Osteocyte (in vitro differentiated cells): ENCODE measurements at regions not wholly inside any gene's neighbourhood (a gene's known extent, or its start where the extent isn't known, plus 50 kb on each side); places are given as distances from the start of the nearest gene placed in this dataset.
"Not testable (repeated sequence)": the region's sequence is repeated elsewhere in the genome, so short reads cannot be mapped to it uniquely, and the experiment has no call there.

ENCODE experiments used
- DNase-seq: peaks from one replicate; pipeline ENCODE4 v3.0.0; 2021; ENCODE audit warnings: mixed read lengths; ENCODE audit not compliant: unreplicated experiment; ENCODE audit errors: extremely low spot score
- H3K27ac Mint-ChIP-seq: one replicate; pipeline ENCODE4 v1.8.0; 2021; ENCODE audit warnings: mild to moderate bottlenecking, mixed read lengths; ENCODE audit not compliant: unreplicated experiment
- H3K27me3 Mint-ChIP-seq: one replicate; pipeline ENCODE4 v1.8.0; 2021; ENCODE audit warnings: mixed read lengths; ENCODE audit not compliant: unreplicated experiment
- H3K36me3 Mint-ChIP-seq: one replicate; pipeline ENCODE4 v1.8.0; 2021; ENCODE audit warnings: mixed read lengths; ENCODE audit not compliant: unreplicated experiment
- H3K4me1 Mint-ChIP-seq: one replicate; pipeline ENCODE4 v1.8.0; 2021; ENCODE audit warnings: mixed read lengths; ENCODE audit not compliant: unreplicated experiment
- H3K4me3 Mint-ChIP-seq: one replicate; pipeline ENCODE4 v1.8.0; 2021; ENCODE audit warnings: mild to moderate bottlenecking, moderate library complexity, mixed read lengths; ENCODE audit not compliant: unreplicated experiment
- H3K9me3 Mint-ChIP-seq: one replicate; pipeline ENCODE4 v1.8.0; 2021; ENCODE audit warnings: mixed read lengths; ENCODE audit not compliant: unreplicated experiment
- CTCF ChIP-seq: fragments of 200-600 bp; sonication (generic); IDR thresholded peaks from 2 replicates; pipeline ENCODE4 v1.5.0; 2021; ENCODE audit warnings: antibody characterized with exemption, mild to moderate bottlenecking, moderate library complexity

GRCh38 chr18:78247615-78248289 is 731.9 kb upstream of the SALL3 start:
- Mint-ChIP-seq H3K9me3 (peaks cover 30% of the 10 kb centered on the region), H3K36me3 (no peaks in the 10 kb centered on the region), H3K4me3 (no peak overlapping the region), H3K4me1 (no peaks in the 10 kb centered on the region), H3K27me3 (no peaks in the 10 kb centered on the region), H3K27ac (no peak overlapping the region)
- no peak for DNase-seq
- no peak for TF ChIP-seq CTCF

GRCh38 chr18:78255013-78255412 is 724.6 kb upstream of the SALL3 start:
- TF ChIP-seq CTCF = no peak
- H3K36me3 Mint-ChIP-seq = no peaks in the 10 kb centered on the region
- no peak overlapping the region for H3K4me3 Mint-ChIP-seq
- H3K4me1 Mint-ChIP-seq = no peaks in the 10 kb centered on the region
- peaks cover 28% of the 10 kb centered on the region for H3K9me3 Mint-ChIP-seq
- no peaks in the 10 kb centered on the region for H3K27me3 Mint-ChIP-seq
- no peak overlapping the region for H3K27ac Mint-ChIP-seq
- no peak for DNase-seq

- no peaks in the 10 kb centered on the region for H3K27me3 Mint-ChIP-seq
- H3K36me3 Mint-ChIP-seq = no peaks in the 10 kb centered on the region
- no peak overlapping the region for H3K27ac Mint-ChIP-seq
- peaks cover 51% of the 10 kb centered on the region for H3K9me3 Mint-ChIP-seq
- no peak for TF ChIP-seq CTCF
- DNase-seq = no peak
- H3K4me3 Mint-ChIP-seq = no peak overlapping the region
- H3K4me1 Mint-ChIP-seq = no peaks in the 10 kb centered on the region
Measured at GRCh38 chr18:78268226-78268988, 711.2 kb upstream of the SALL3 start.

GRCh38 chr18:78271790-78272189 is 707.8 kb upstream of the SALL3 start:
- no peak overlapping the region for H3K27ac Mint-ChIP-seq
- H3K36me3 Mint-ChIP-seq = no peaks in the 10 kb centered on the region
- H3K27me3 Mint-ChIP-seq = no peaks in the 10 kb centered on the region
- no peaks in the 10 kb centered on the region for H3K4me1 Mint-ChIP-seq
- peaks cover 57% of the 10 kb centered on the region for H3K9me3 Mint-ChIP-seq
- DNase-seq = no peak
- no peak overlapping the region for H3K4me3 Mint-ChIP-seq
- no peak for TF ChIP-seq CTCF

- no peak overlapping the region for H3K27ac Mint-ChIP-seq
- no peak overlapping the region for H3K4me3 Mint-ChIP-seq
- peaks cover 59% of the 10 kb centered on the region for H3K9me3 Mint-ChIP-seq
- no peak for DNase-seq
- no peaks in the 10 kb centered on the region for H3K4me1 Mint-ChIP-seq
- no peaks in the 10 kb centered on the region for H3K27me3 Mint-ChIP-seq
- no peaks in the 10 kb centered on the region for H3K36me3 Mint-ChIP-seq
- no peak for TF ChIP-seq CTCF
Measured at GRCh38 chr18:78273876-78274275, 705.7 kb upstream of the SALL3 start.

GRCh38 chr18:78283425-78283824 is 696.2 kb upstream of the SALL3 start:
- not testable (repeated sequence) for DNase-seq, H3K4me3 Mint-ChIP-seq, H3K36me3 Mint-ChIP-seq, H3K27me3 Mint-ChIP-seq, H3K4me1 Mint-ChIP-seq, H3K27ac Mint-ChIP-seq
- H3K9me3 Mint-ChIP-seq = peaks cover 47% of the 10 kb centered on the region
